ENCODE measurements at regions not wholly inside any gene's neighbourhood (a gene's known extent, or its start where the extent isn't known, plus 50 kb on each side); places are given as distances from the start of the nearest gene placed in this dataset.

DNA sequence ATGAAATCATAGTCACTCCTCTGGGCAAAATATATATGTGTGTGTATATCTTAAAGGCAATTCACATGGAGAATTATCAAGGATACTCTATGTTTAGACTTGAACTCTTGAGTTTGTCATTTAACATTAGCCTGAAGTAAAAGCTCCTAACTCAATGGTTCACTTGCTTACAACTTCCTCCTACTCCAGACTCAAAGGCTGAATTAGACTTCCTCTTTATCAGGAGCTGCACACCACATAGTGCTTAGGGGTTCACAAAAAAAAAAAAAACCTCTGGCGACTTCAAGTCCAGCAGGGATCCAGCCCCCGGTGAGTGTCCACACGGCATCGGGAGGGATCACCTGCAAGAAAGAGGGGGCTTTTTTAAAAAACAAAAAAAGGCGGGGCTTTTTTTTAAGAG is 68.2 kb upstream of the LSM14A start:
- Histone ChIP-seq H3K9ac (ENCODE audit: low read depth in 1 of 2, low read length in 2 of 2) (no peak overlapping the region), H3K4me3 (ENCODE audit: low read depth in 1 of 3, low read length in 3 of 3) (no peak overlapping the region)

DNA sequence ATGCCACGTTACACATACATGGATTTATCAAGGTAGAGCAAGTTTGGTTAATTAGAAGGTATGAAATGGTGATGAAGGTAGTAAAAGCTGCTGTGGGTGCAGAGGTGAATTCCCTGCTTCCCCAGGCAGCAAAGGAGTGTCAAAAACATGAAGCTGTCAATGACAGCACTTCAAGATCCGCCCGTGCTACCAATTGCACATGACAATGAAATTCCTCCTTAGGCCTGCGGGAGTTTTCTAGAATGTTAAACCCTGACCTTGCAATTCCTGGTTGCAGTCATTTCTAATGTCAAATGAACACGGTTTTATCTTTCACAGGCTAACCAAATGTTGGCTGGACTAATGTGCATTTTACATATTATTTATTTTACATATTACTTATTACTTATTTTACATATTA is 67.7 kb upstream of the LSM14A start:
- 60% methylated on average over 5 of the region's 5 CpGs for WGBS
- H3K9ac ChIP-seq (ENCODE audit: low read depth in 1 of 2, low read length in 2 of 2): no peak overlapping the region
- no peak for DNase-seq (ENCODE audit: low spot score)
- H3K27ac ChIP-seq (ENCODE audit: low read depth in 1 of 2, low read length in 2 of 2): no peak overlapping the region
- H3K4me1 ChIP-seq (ENCODE audit: control insufficient read depth in 4 of 4, insufficient read depth in 4 of 4, low read length in 3 of 4): no peaks in the 10 kb centered on the region
- no peak for TF ChIP-seq RAD21 (IDR thresholded peaks at IDR 0.05)
- no peak for TF ChIP-seq GABPA (IDR thresholded peaks at IDR 0.05 in 1 of 2, conservative IDR thresholded peaks at IDR 0.05 in 1 of 2)
- no peak for TF ChIP-seq FOXA2 (IDR thresholded peaks at IDR 0.05)
- TF ChIP-seq, protein P1, sequence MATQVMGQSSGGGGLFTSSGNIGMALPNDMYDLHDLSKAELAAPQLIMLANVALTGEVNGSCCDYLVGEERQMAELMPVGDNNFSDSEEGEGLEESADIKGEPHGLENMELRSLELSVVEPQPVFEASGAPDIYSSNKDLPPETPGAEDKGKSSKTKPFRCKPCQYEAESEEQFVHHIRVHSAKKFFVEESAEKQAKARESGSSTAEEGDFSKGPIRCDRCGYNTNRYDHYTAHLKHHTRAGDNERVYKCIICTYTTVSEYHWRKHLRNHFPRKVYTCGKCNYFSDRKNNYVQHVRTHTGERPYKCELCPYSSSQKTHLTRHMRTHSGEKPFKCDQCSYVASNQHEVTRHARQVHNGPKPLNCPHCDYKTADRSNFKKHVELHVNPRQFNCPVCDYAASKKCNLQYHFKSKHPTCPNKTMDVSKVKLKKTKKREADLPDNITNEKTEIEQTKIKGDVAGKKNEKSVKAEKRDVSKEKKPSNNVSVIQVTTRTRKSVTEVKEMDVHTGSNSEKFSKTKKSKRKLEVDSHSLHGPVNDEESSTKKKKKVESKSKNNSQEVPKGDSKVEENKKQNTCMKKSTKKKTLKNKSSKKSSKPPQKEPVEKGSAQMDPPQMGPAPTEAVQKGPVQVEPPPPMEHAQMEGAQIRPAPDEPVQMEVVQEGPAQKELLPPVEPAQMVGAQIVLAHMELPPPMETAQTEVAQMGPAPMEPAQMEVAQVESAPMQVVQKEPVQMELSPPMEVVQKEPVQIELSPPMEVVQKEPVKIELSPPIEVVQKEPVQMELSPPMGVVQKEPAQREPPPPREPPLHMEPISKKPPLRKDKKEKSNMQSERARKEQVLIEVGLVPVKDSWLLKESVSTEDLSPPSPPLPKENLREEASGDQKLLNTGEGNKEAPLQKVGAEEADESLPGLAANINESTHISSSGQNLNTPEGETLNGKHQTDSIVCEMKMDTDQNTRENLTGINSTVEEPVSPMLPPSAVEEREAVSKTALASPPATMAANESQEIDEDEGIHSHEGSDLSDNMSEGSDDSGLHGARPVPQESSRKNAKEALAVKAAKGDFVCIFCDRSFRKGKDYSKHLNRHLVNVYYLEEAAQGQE (IDR thresholded peaks at IDR 0.05): no peak
- no peak for TF ChIP-seq RXRA (IDR thresholded peaks at IDR 0.05)
- TF ChIP-seq SP1 (IDR thresholded peaks at IDR 0.05): no peak
- TF ChIP-seq, protein P2, sequence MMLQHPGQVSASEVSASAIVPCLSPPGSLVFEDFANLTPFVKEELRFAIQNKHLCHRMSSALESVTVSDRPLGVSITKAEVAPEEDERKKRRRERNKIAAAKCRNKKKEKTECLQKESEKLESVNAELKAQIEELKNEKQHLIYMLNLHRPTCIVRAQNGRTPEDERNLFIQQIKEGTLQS (IDR thresholded peaks at IDR 0.05): no peak
- no peak for TF ChIP-seq JUND (IDR thresholded peaks at IDR 0.05)
- TF ChIP-seq, protein P3, sequence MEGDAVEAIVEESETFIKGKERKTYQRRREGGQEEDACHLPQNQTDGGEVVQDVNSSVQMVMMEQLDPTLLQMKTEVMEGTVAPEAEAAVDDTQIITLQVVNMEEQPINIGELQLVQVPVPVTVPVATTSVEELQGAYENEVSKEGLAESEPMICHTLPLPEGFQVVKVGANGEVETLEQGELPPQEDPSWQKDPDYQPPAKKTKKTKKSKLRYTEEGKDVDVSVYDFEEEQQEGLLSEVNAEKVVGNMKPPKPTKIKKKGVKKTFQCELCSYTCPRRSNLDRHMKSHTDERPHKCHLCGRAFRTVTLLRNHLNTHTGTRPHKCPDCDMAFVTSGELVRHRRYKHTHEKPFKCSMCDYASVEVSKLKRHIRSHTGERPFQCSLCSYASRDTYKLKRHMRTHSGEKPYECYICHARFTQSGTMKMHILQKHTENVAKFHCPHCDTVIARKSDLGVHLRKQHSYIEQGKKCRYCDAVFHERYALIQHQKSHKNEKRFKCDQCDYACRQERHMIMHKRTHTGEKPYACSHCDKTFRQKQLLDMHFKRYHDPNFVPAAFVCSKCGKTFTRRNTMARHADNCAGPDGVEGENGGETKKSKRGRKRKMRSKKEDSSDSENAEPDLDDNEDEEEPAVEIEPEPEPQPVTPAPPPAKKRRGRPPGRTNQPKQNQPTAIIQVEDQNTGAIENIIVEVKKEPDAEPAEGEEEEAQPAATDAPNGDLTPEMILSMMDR (IDR thresholded peaks at IDR 0.05; ENCODE audit: low read depth, low read length, missing input control): no peak
- no peak for TF ChIP-seq HNF4A (conservative IDR thresholded peaks at IDR 0.05)
- TF ChIP-seq FOXA1 (IDR thresholded peaks at IDR 0.05): no peak
- TF ChIP-seq, protein P4, sequence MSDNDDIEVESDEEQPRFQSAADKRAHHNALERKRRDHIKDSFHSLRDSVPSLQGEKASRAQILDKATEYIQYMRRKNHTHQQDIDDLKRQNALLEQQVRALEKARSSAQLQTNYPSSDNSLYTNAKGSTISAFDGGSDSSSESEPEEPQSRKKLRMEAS (IDR thresholded peaks at IDR 0.05): no peak
- no peaks in the 10 kb centered on the region for H3K36me3 ChIP-seq (ENCODE audit: control insufficient read depth in 4 of 4, insufficient read depth in 3 of 4, low read depth in 1 of 4, low read length in 3 of 4)
- no peak overlapping the region for H3K4me3 ChIP-seq (ENCODE audit: low read depth in 1 of 3, low read length in 3 of 3)
- H3K9me3 ChIP-seq (ENCODE audit: control insufficient read depth in 4 of 4, low read length in 3 of 4): no peaks in the 10 kb centered on the region
- peaks cover 0 to 3% (median 0%) of the 10 kb centered on the region in 4 donors for H3K27me3 ChIP-seq (ENCODE audit: control insufficient read depth in 4 of 4, insufficient read depth in 4 of 4, low read length in 3 of 4)

More for the DNA sequence above, 68.2 kb upstream of the LSM14A start:
- Histone ChIP-seq H3K9me3 (ENCODE audit: control insufficient read depth in 4 of 4, low read length in 3 of 4) (no peaks in the 10 kb centered on the region), H3K36me3 (ENCODE audit: control insufficient read depth in 4 of 4, insufficient read depth in 3 of 4, low read depth in 1 of 4, low read length in 3 of 4) (no peaks in the 10 kb centered on the region), H3K27ac (ENCODE audit: low read depth in 1 of 2, low read length in 2 of 2) (no peak overlapping the region), H3K27me3 (ENCODE audit: control insufficient read depth in 4 of 4, insufficient read depth in 4 of 4, low read length in 3 of 4) (peaks cover 0 to 3% (median 0%) of the 10 kb centered on the region in 4 donors), H3K4me1 (ENCODE audit: control insufficient read depth in 4 of 4, insufficient read depth in 4 of 4, low read length in 3 of 4) (no peaks in the 10 kb centered on the region)
- TF ChIP-seq SP1 (IDR thresholded peaks at IDR 0.05): no peak
- TF ChIP-seq, protein P3 (IDR thresholded peaks at IDR 0.05; ENCODE audit: low read depth, low read length, missing input control): no peak
- TF ChIP-seq FOXA1 (IDR thresholded peaks at IDR 0.05): no peak
- no peak for TF ChIP-seq YY1 (IDR thresholded peaks at IDR 0.05)
- TF ChIP-seq, protein P1 (IDR thresholded peaks at IDR 0.05): no peak
- 62% methylated on average over 5 of the region's 5 CpGs for WGBS
- no peak for DNase-seq (ENCODE audit: low spot score)

Measured in liver (tissue), 8 donors.